B cell (primary cell): ENCODE measurements at regions not wholly inside any gene's neighbourhood (a gene's known extent, or its start where the extent isn't known, plus 50 kb on each side); places are given as distances from the start of the nearest gene placed in this dataset.
A peak's percentile ranks its signal among the peaks of the same experiment; 100 is the strongest.
"Not testable (repeated sequence)": the region's sequence is repeated elsewhere in the genome, so short reads cannot be mapped to it uniquely, and the experiment has no call there.

Experiments used
- ATAC-seq: fragments of 200-7000 bp; cut with Tn5 transposase; one replicate; pipeline ENCODE4 v1.10.0; 2021; ENCODE audit warnings: low read depth, mild to moderate bottlenecking, moderate number of reproducible peaks, moderate library complexity
- CTCF ChIA-PET: fragments of 350-600 bp; sonication (Branson Sonifier 250); formaldehyde crosslinking; loops from one replicate; lab custom pipeline; 2021; ENCODE audit warnings: antibody characterized with exemption, inconsistent platforms; lab: Charles Lee
- POLR2A ChIA-PET: fragments of 350-600 bp; sonication (Branson Sonifier 250); formaldehyde crosslinking; loops from one replicate; lab custom pipeline; 2021; ENCODE audit warnings: antibody characterized with exemption; lab: Charles Lee
- DNase-seq: peaks from one replicate; pipeline ENCODE4 v3.0.0; 2013
- H2AFZ ChIP-seq: 2 replicates; pipeline ENCODE4 v1.6.1; 2012; ENCODE audit warnings: mild to moderate bottlenecking, low read depth, low read length; ENCODE audit not compliant: insufficient read depth, poor library complexity, severe bottlenecking
- H3K27ac ChIP-seq, 2 donors: 1 replicate in 1 of 2; 2 replicates in 1 of 2; pipeline ENCODE4 v1.5.1; 2012 to 2013; ENCODE audit warnings: low read length in 2 of 2, mild to moderate bottlenecking in 2 of 2, moderate library complexity in 1 of 2
- H3K27me3 ChIP-seq, 4 experiments: fragments of 200-600 bp in 1 of 4; sonication (generic) in 1 of 4; replicated peaks in 1 of 4; 1 replicate in 2 of 4; 2 replicates in 2 of 4; pipeline versions ENCODE4 v1.6.1 to v1.7.0; 2013 to 2016; ENCODE audit warnings: low read length in 3 of 4, mild to moderate bottlenecking in 2 of 4, mixed read lengths in 1 of 4, moderate library complexity in 1 of 4; ENCODE audit not compliant: insufficient read depth in 4 of 4, control insufficient read depth in 3 of 4; ENCODE audit errors: control extremely low read depth in 1 of 4
- H3K36me3 ChIP-seq, 2 experiments: replicated peaks in 1 of 2; 1 replicate in 1 of 2; 2 replicates in 1 of 2; pipeline versions ENCODE4 v1.6.1 to v1.7.1; 2013; ENCODE audit warnings: low read length in 1 of 2; ENCODE audit not compliant: insufficient read depth in 2 of 2, control insufficient read depth in 1 of 2; ENCODE audit errors: control extremely low read depth in 1 of 2, extremely low read depth in 1 of 2
- H3K4me1 ChIP-seq, 2 donors: fragments of 200-600 bp in 1 of 2; sonication (generic) in 1 of 2; 1 replicate in 1 of 2; 2 replicates in 1 of 2; pipeline versions ENCODE4 v1.5.1 to v1.6.1; 2013 to 2017; ENCODE audit warnings: low read length in 2 of 2; ENCODE audit not compliant: control insufficient read depth in 2 of 2, insufficient read depth in 2 of 2
- H3K4me2 ChIP-seq: replicated peaks from 2 replicates; pipeline ENCODE3; 2012; ENCODE audit warnings: mild to moderate bottlenecking, low read depth, low read length; ENCODE audit not compliant: poor library complexity, severe bottlenecking
- H3K4me3 ChIP-seq, 5 experiments: fragments of 200-600 bp in 1 of 5; sonication (generic) in 1 of 5; 1 replicate in 3 of 5; 2 replicates in 2 of 5; pipeline versions ENCODE4 v1.5.1 to v1.7.0; 2011 to 2016; ENCODE audit warnings: low read length in 4 of 5, mild to moderate bottlenecking in 4 of 5, low read depth in 2 of 5, control low read depth in 1 of 5, moderate library complexity in 1 of 5; ENCODE audit not compliant: insufficient read depth in 1 of 5; ENCODE audit errors: control extremely low read depth in 1 of 5, extremely low read depth in 1 of 5
- H3K79me2 ChIP-seq: fragments of 200-600 bp; sonication (generic); one replicate; pipeline ENCODE4 v1.6.0; 2016; ENCODE audit warnings: low read length; ENCODE audit not compliant: control insufficient read depth, insufficient read depth
- H3K9ac ChIP-seq: fragments of 200-600 bp; sonication (generic); 2 replicates; pipeline ENCODE4 v1.6.1; 2017; ENCODE audit warnings: mild to moderate bottlenecking, low read length, moderate library complexity
- H3K9me3 ChIP-seq, 3 donors: one replicate each; pipeline versions ENCODE4 v1.6.1 to v1.7.1; 2013; ENCODE audit warnings: low read length in 2 of 3; ENCODE audit not compliant: control insufficient read depth in 2 of 3, insufficient read depth in 1 of 3; ENCODE audit errors: control extremely low read depth in 1 of 3
- H4K20me1 ChIP-seq: 2 replicates; pipeline ENCODE4 v1.6.0; 2012; ENCODE audit warnings: mild to moderate bottlenecking, low read length; ENCODE audit not compliant: insufficient read depth, control insufficient read depth, poor library complexity, severe bottlenecking
- H3K27ac Mint-ChIP-seq: one replicate; pipeline ENCODE4 v1.8.0; 2021; ENCODE audit warnings: mixed read lengths
- H3K27me3 Mint-ChIP-seq: one replicate; pipeline ENCODE4 v1.8.0; 2021; ENCODE audit warnings: mixed read lengths
- H3K4me1 Mint-ChIP-seq: one replicate; pipeline ENCODE4 v1.8.0; 2021; ENCODE audit warnings: mixed read lengths
- H3K4me3 Mint-ChIP-seq: one replicate; pipeline ENCODE4 v1.8.0; 2021; ENCODE audit warnings: mixed read lengths
- H3K9me3 Mint-ChIP-seq: one replicate; pipeline ENCODE4 v1.8.0; 2022; ENCODE audit warnings: mixed read lengths; ENCODE audit not compliant: insufficient read depth
- CTCF ChIP-seq: fragments of 200-600 bp; IDR thresholded peaks from one replicate; pipeline ENCODE4 v1.8.0; 2022; ENCODE audit warnings: antibody characterized with exemption, mild to moderate bottlenecking
- EZH2 ChIP-seq: IDR thresholded peaks from 2 replicates; pipeline ENCODE4 v1.6.1; 2012; ENCODE audit warnings: borderline replicate concordance, low read depth, mild to moderate bottlenecking, moderate library complexity, low read length; ENCODE audit not compliant: insufficient read depth, poor library complexity, severe bottlenecking
- WGBS: methylation state at CpG from one replicate; pipeline ENCODE4 v1.1.5; 2013; ENCODE audit warnings: missing lambda C conversion rate; ENCODE audit not compliant: insufficient coverage; 5-methylcytosine and 5-hydroxymethylcytosine counted together
- intact Hi-C: fragments of 100-400 bp; cut with micrococcal nuclease; formaldehyde crosslinking; loops from one replicate; pipeline ENCODE4 v1.10.0; 2022

- H3K27me3 Mint-ChIP-seq, H4K20me1 ChIP-seq, H3K79me2 ChIP-seq, H3K9me3 ChIP-seq, H3K4me1 ChIP-seq, H3K36me3 ChIP-seq, POLR2A ChIA-PET, H3K27me3 ChIP-seq, H3K4me2 ChIP-seq, H3K4me1 Mint-ChIP-seq, H3K9me3 Mint-ChIP-seq, ATAC-seq, H3K9ac ChIP-seq, DNase-seq, H3K4me3 Mint-ChIP-seq, H3K27ac ChIP-seq, H2AFZ ChIP-seq, H3K4me3 ChIP-seq, H3K27ac Mint-ChIP-seq: not testable (repeated sequence)
- WGBS, result 95% methylated on average over 22 of the region's 23 CpGs
- CTCF ChIA-PET, result interaction anchor here (2.1 to 2.4 kb wide), 2 partner anchors 9 to 852 kb away, joined by 12 to 25 read pairs; no protein-coding TSS in a partner anchor
- intact Hi-C loops, result loop anchor here (10.0 kb wide), 1 partner anchor 260 kb away; the partner anchor contains the start of gene SNX2
Observed at GRCh38 chr5:122515210-122515609, 203.2 kb downstream of the SNCAIP start.

- Histone ChIP-seq H3K9ac (no peak overlapping the region), H2AFZ (no peak overlapping the region), H3K4me2 (no peak overlapping the region), H3K4me3 (no peak overlapping the region), H4K20me1 (no peaks in the 10 kb centered on the region), H3K36me3 (no peaks in the 10 kb centered on the region), H3K27me3 (peaks cover 0 to 4% (median 0%) of the 10 kb centered on the region in 4 experiments), H3K27ac (no peak overlapping the region), H3K9me3 (no peaks in the 10 kb centered on the region), H3K79me2 (no peaks in the 10 kb centered on the region), H3K4me1 (peaks cover 0 to 3% of the 10 kb centered on the region in 2 donors)
- H3K9me3 Mint-ChIP-seq, result no peaks in the 10 kb centered on the region
- no peak overlapping the region for H3K4me3 Mint-ChIP-seq
- CTCF ChIA-PET, result interaction anchor here (0.6 to 2.5 kb wide), 40 partner anchors 9 to 1095 kb away, joined by 3 to 25 read pairs (median 4); partner anchors contain the start of genes CEP120 and SNX2
- intact Hi-C loops, result loop anchor here (2.0 to 10.0 kb wide), 7 partner anchors 259 to 1095 kb away; partner anchors contain the start of genes CEP120 and SNX2
- peaks cover 4% of the 10 kb centered on the region for H3K27me3 Mint-ChIP-seq
- DNase-seq (peak; percentile 77), ATAC-seq (peak; percentile 73)
- H3K27ac Mint-ChIP-seq, result no peak overlapping the region
- peaks cover 4% of the 10 kb centered on the region for H3K4me1 Mint-ChIP-seq
- POLR2A ChIA-PET, result no interaction called here
- peak; percentile 89 for TF ChIP-seq CTCF
- TF ChIP-seq EZH2, result no peak
- WGBS, result no CpG with 5 or more reads among the region's 6 CpGs
Observed at GRCh38 chr5:122515709-122516431, 203.8 kb downstream of the SNCAIP start.
